UCSD-AML1 (cell line): ENCODE measurements at regions not wholly inside any gene's neighbourhood (a gene's known extent, or its start where the extent isn't known, plus 50 kb on each side); places are given as distances from the start of the nearest gene placed in this dataset.
"Not testable (repeated sequence)": the region's sequence is repeated elsewhere in the genome, so short reads cannot be mapped to it uniquely, and the experiment has no call there.

ENCODE experiments used
- DNase-seq: peaks from one replicate; lab custom pipeline; 2025; ENCODE audit not compliant: unreplicated experiment; lab: John Stamatoyannopoulos, UW

GRCh38 chr9:110011628-110012320, 196.2 kb downstream of the C9orf152 start:
- DNase-seq = no peak

GRCh38 chr9:110013064-110013463, 194.9 kb downstream of the C9orf152 start:
- DNase-seq = no peak

GRCh38 chr9:110015759-110016158, 192.2 kb downstream of the C9orf152 start:
- no peak for DNase-seq

GRCh38 chr9:110016340-110016739, 191.6 kb downstream of the C9orf152 start:
- DNase-seq = no peak

GRCh38 chr9:110020216-110020615, 187.7 kb downstream of the C9orf152 start:
- not testable (repeated sequence) for DNase-seq

- DNase-seq = no peak
Measured at GRCh38 chr9:110021891-110022290, 186.1 kb downstream of the C9orf152 start.

- DNase-seq = not testable (repeated sequence)
Measured at GRCh38 chr9:110023221-110023620, 184.7 kb downstream of the C9orf152 start.

- no peak for DNase-seq
Measured at GRCh38 chr9:110025551-110026170, 182.3 kb downstream of the C9orf152 start.

GRCh38 chr9:110027671-110028081, 180.3 kb downstream of the C9orf152 start:
- no peak for DNase-seq

GRCh38 chr9:110028271-110028670, 179.7 kb downstream of the C9orf152 start:
- no peak for DNase-seq

- DNase-seq = no peak
Measured at GRCh38 chr9:110028676-110029075, 179.3 kb downstream of the C9orf152 start.

- DNase-seq = no peak
Measured at GRCh38 chr9:110029429-110029955, 178.5 kb downstream of the C9orf152 start.

GRCh38 chr9:110029956-110030480, 177.9 kb downstream of the C9orf152 start:
- no peak for DNase-seq

- no peak for DNase-seq
Measured at GRCh38 chr9:110030632-110031031, 177.3 kb downstream of the C9orf152 start.

- DNase-seq = no peak
Measured at GRCh38 chr9:110031511-110032173, 176.3 kb downstream of the C9orf152 start.

GRCh38 chr9:110032532-110032931, 175.4 kb downstream of the C9orf152 start:
- not testable (repeated sequence) for DNase-seq

GRCh38 chr9:110033869-110034268, 174.1 kb downstream of the C9orf152 start:
- no peak for DNase-seq

GRCh38 chr9:110036286-110036685, 171.7 kb downstream of the C9orf152 start:
- DNase-seq = no peak

GRCh38 chr9:110040788-110041187, 167.2 kb downstream of the C9orf152 start:
- DNase-seq = no peak

GRCh38 chr9:110041452-110041851, 166.5 kb downstream of the C9orf152 start:
- DNase-seq = peak; percentile 21

GRCh38 chr9:110047232-110047954, 160.6 kb downstream of the C9orf152 start:
- DNase-seq = no peak
